Mammary epithelial cell (primary cell): ENCODE measurements at regions not wholly inside any gene's neighbourhood (a gene's known extent, or its start where the extent isn't known, plus 50 kb on each side); places are given as distances from the start of the nearest gene placed in this dataset.

Source experiments
- EZH2 ChIP-seq: IDR thresholded peaks from 2 replicates; pipeline ENCODE4 v1.6.1; 2012; ENCODE audit warnings: low read length, inconsistent platforms, borderline replicate concordance
- TF ChIP-seq, protein P1 (sequence below), 2 donors: IDR thresholded peaks in 1 of 2; conservative IDR thresholded peaks in 1 of 2; 2 replicates each; pipeline ENCODE4 v1.5.1; 2011 to 2012; ENCODE audit warnings: inconsistent platforms in 2 of 2, low read length in 2 of 2, mild to moderate bottlenecking in 2 of 2, control low read depth in 1 of 2, low read depth in 1 of 2; ENCODE audit not compliant: insufficient read depth in 1 of 2; ENCODE audit errors: extremely low read depth in 1 of 2

DNA sequence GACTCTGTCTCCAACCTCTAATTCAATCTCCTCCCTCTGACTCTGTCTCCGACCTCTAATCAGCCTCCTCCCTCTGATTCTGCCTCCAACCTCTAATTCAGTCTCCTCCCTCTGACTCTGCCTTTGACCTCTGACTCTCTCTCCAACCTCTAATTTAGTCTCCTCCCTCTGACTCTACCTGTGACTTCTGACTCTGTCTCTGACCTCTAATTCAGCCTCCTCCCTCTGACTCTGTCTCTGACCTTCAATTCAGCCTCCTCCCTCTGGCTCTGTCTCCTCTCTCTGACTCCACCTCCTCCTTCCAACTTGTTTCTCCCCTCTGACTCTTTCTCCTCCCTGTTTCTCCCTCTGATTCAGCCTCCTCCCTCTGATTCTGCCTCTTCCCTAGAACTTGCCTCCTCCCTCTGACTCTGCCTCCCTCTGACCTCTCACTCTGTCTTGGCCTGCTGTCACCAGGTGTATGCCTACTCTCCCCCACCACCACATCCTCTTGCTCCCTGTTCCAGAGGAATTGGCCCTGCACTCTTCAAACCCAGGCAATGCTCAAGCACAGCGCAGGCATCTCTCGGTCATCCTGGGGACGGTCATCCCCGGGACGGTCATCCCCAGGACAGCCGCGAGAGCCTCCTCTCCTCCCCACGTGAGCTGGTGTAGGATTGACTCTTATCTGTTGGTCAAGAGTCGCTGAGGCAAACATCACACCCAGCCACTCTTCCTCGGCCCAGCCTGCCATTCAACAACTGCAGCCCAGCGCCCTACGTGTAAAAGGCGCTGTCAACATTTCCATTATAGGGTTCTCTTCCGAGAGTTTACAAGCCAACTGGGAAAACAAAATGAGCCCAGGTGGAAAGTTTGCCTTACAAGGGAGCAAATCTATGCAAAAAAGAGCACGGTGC lies 60.2 kb downstream of the ZIC5 start:
- TF ChIP-seq EZH2 = no peak
- TF ChIP-seq, protein P1, sequence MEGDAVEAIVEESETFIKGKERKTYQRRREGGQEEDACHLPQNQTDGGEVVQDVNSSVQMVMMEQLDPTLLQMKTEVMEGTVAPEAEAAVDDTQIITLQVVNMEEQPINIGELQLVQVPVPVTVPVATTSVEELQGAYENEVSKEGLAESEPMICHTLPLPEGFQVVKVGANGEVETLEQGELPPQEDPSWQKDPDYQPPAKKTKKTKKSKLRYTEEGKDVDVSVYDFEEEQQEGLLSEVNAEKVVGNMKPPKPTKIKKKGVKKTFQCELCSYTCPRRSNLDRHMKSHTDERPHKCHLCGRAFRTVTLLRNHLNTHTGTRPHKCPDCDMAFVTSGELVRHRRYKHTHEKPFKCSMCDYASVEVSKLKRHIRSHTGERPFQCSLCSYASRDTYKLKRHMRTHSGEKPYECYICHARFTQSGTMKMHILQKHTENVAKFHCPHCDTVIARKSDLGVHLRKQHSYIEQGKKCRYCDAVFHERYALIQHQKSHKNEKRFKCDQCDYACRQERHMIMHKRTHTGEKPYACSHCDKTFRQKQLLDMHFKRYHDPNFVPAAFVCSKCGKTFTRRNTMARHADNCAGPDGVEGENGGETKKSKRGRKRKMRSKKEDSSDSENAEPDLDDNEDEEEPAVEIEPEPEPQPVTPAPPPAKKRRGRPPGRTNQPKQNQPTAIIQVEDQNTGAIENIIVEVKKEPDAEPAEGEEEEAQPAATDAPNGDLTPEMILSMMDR (conservative IDR thresholded peaks at IDR 0.05 in 1 of 2, IDR thresholded peaks at IDR 0.05 in 1 of 2; ENCODE audit: extremely low read depth in 1 of 2, insufficient read depth in 1 of 2, low read depth in 1 of 2, low read length in 2 of 2) = no peak
